RWPE1 (cell line): ENCODE measurements at regions not wholly inside any gene's neighbourhood (a gene's known extent, or its start where the extent isn't known, plus 50 kb on each side); places are given as distances from the start of the nearest gene placed in this dataset.

Source experiments
- CTCF ChIA-PET: fragments of 350-600 bp; sonication (Branson Sonifier 250); formaldehyde crosslinking; extraction: SDS; loops from one replicate; lab custom pipeline; 2021; lab: Yijun Ruan, JAX
- POLR2A ChIA-PET: fragments of 400-600 bp; formaldehyde crosslinking; extraction: SDS; loops from one replicate; lab custom pipeline; 2020; ENCODE audit warnings: antibody characterized with exemption; ENCODE audit not compliant: low non-redundant PET; lab: Yijun Ruan, JAX
- DNase-seq: peaks from one replicate; pipeline ENCODE4 v3.0.0; 2012; ENCODE audit warnings: low spot score
- H3K27ac ChIP-seq: fragments of 450-650 bp; 2 replicates; pipeline ENCODE4 v1.5.1; 2017
- CTCF ChIP-seq: fragments of 450-650 bp; conservative IDR thresholded peaks from 2 replicates; pipeline ENCODE4 v1.5.1; 2017; ENCODE audit warnings: low read depth, mild to moderate bottlenecking

- ChIA-PET POLR2A (no interaction called here), CTCF (no interaction called here)
- no peak for TF ChIP-seq CTCF
- no peak overlapping the region for H3K27ac ChIP-seq
- DNase-seq = no peak
Measured at GRCh38 chr3:42022355-42022754, 60.5 kb upstream of the ULK4 start.

GRCh38 chr3:42020684-42021307 is 58.9 kb upstream of the ULK4 start:
- POLR2A ChIA-PET = no interaction called here
- CTCF ChIA-PET = no interaction called here
- TF ChIP-seq CTCF = no peak
- H3K27ac ChIP-seq = no peak overlapping the region
- peak; percentile 77 for DNase-seq

GRCh38 chr3:42019953-42020260 is 58.0 kb upstream of the ULK4 start:
- DNase-seq = no peak
- ChIA-PET CTCF (no interaction called here), POLR2A (no interaction called here)
- no peak for TF ChIP-seq CTCF
- H3K27ac ChIP-seq = peak overlapping the region; percentile 62

GRCh38 chr3:42019144-42019952 is 57.4 kb upstream of the ULK4 start:
- no peak for TF ChIP-seq CTCF
- ChIA-PET POLR2A (no interaction called here), CTCF (no interaction called here)
- H3K27ac ChIP-seq = peak overlapping the region; percentile 62
- DNase-seq = no peak

GRCh38 chr3:42014921-42015533 is 53.1 kb upstream of the ULK4 start:
- DNase-seq = no peak
- POLR2A ChIA-PET = no interaction called here

More at GRCh38 chr3:42014921-42015533, 53.1 kb upstream of the ULK4 start:
- TF ChIP-seq CTCF = no peak
- peak overlapping the region; percentile 54 for H3K27ac ChIP-seq
- CTCF ChIA-PET = no interaction called here
